Progenitor cell of endocrine pancreas (in vitro differentiated cells): ENCODE measurements at regions not wholly inside any gene's neighbourhood (a gene's known extent, or its start where the extent isn't known, plus 50 kb on each side); places are given as distances from the start of the nearest gene placed in this dataset.
A peak's percentile ranks its signal among the peaks of the same experiment; 100 is the strongest.

ENCODE experiments used
- DNase-seq: peaks from one replicate; pipeline ENCODE4 v3.0.0; 2021; ENCODE audit warnings: low spot score; ENCODE audit not compliant: unreplicated experiment
- H3K27ac Mint-ChIP-seq: 2 replicates; pipeline ENCODE4 v1.8.0; 2021; ENCODE audit warnings: mild to moderate bottlenecking, moderate library complexity, mixed read lengths
- H3K27me3 Mint-ChIP-seq: 2 replicates; pipeline ENCODE4 v1.8.0; 2021; ENCODE audit warnings: mixed read lengths
- H3K36me3 Mint-ChIP-seq: 2 replicates; pipeline ENCODE4 v1.8.0; 2022; ENCODE audit warnings: mixed read lengths; ENCODE audit not compliant: insufficient read depth
- H3K4me1 Mint-ChIP-seq: 2 replicates; pipeline ENCODE4 v1.8.0; 2021; ENCODE audit warnings: low read depth, mixed read lengths
- H3K4me3 Mint-ChIP-seq: 2 replicates; pipeline ENCODE4 v1.8.0; 2021; ENCODE audit warnings: low read depth, mild to moderate bottlenecking, moderate library complexity, mixed read lengths
- H3K9me3 Mint-ChIP-seq: 2 replicates; pipeline ENCODE4 v1.8.0; 2021; ENCODE audit warnings: low read depth, mixed read lengths
- TF ChIP-seq, protein P1 (sequence below): fragments of 200-600 bp; sonication (generic); IDR thresholded peaks from one replicate; pipeline ENCODE4 v1.5.0; 2021; ENCODE audit warnings: antibody characterized with exemption, mild to moderate bottlenecking; ENCODE audit not compliant: unreplicated experiment

DNA sequence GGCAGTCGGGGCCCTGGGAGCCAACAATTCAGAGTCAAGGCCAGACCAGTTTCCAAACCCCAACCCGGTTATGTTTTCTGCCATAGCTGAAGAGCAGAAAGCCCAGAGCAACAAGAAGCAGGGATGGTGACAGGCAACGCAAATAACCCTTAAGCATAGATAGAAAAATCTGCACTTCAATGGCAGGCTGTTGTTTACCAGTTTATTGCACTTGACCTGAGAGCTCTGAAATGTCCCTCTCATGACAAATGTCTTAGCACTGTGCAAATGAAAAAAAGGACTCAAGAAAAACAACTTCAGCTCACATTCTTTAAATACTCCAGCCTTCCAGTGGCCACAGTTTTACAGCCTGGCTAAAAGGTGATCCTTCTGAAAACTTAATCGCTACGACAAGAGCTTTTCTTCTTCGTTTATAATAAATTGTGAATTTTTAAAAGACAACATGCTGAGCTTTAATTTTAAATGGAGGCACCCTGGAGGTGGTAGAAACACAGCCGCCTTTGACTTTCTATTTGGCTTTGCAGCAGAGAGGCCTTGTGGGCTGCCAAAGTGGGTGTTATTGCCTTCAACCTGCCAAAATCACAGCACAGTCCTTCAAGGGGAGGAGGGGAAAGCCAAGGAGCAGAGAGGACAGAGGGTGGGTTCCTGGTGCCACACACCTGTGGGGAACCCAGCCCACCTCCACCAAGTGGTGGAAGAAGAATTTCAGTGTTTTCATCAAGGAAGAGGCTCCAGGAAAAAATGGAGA is 289.5 kb upstream of the CDYL start:
- H3K36me3 Mint-ChIP-seq, result peaks cover 9% of the 10 kb centered on the region
- no peak for DNase-seq
- peak overlapping the region; percentile 93 for H3K27ac Mint-ChIP-seq
- H3K4me1 Mint-ChIP-seq, result peaks cover 27% of the 10 kb centered on the region
- TF ChIP-seq, protein P1, sequence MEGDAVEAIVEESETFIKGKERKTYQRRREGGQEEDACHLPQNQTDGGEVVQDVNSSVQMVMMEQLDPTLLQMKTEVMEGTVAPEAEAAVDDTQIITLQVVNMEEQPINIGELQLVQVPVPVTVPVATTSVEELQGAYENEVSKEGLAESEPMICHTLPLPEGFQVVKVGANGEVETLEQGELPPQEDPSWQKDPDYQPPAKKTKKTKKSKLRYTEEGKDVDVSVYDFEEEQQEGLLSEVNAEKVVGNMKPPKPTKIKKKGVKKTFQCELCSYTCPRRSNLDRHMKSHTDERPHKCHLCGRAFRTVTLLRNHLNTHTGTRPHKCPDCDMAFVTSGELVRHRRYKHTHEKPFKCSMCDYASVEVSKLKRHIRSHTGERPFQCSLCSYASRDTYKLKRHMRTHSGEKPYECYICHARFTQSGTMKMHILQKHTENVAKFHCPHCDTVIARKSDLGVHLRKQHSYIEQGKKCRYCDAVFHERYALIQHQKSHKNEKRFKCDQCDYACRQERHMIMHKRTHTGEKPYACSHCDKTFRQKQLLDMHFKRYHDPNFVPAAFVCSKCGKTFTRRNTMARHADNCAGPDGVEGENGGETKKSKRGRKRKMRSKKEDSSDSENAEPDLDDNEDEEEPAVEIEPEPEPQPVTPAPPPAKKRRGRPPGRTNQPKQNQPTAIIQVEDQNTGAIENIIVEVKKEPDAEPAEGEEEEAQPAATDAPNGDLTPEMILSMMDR, result no peak
- peaks cover 22% of the 10 kb centered on the region for H3K9me3 Mint-ChIP-seq
- no peak overlapping the region for H3K4me3 Mint-ChIP-seq
- no peaks in the 10 kb centered on the region for H3K27me3 Mint-ChIP-seq

DNA sequence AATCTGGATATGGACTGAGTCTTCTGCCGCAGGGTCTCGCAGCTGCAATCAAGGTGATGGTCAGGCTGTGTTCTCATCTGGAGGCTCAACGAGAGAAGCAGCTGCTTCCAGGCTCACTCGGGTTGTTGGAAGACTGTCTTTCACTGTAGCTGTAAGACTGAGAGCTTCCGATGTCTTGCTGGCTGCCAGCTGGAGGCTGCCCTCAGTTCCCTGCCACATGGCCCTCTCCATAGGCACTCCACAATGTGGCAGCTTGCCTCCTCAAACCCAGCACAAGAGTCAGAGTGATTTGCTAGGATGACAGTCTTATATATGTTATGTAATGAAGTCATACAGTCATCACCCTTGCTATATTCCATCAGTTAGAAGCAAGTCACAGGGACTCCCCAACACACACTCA is 290.5 kb upstream of the CDYL start:
- H3K4me3 Mint-ChIP-seq, result no peak overlapping the region
- no peaks in the 10 kb centered on the region for H3K27me3 Mint-ChIP-seq
- no peak overlapping the region for H3K27ac Mint-ChIP-seq
- H3K9me3 Mint-ChIP-seq, result peaks cover 20% of the 10 kb centered on the region
- H3K4me1 Mint-ChIP-seq, result peaks cover 36% of the 10 kb centered on the region
- H3K36me3 Mint-ChIP-seq, result peaks cover 8% of the 10 kb centered on the region
- no peak for DNase-seq
- TF ChIP-seq, protein P1, result no peak

DNA sequence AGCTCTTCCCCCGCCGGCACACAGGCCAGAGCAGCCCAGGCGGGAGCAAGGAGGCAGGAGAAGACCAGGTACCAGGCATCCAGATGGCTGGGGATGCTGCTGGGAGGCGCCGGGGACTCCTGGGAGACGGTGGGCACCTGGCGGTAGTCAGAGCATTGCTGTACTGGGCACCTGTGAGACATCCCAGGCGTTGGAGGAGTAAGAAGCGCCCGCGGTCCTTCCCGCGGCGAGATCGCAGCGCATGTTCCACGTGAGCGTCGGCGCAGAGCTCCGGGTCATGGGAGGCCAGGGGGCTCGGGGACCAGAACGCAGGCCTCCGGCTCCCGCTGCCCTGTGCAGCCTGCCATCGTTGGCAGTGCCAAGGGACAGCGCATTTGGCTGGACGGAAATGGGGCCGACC is 293.7 kb upstream of the CDYL start:
- Mint-ChIP-seq H3K27me3 (peaks cover 10% of the 10 kb centered on the region), H3K36me3 (peaks cover 1% of the 10 kb centered on the region), H3K4me3 (no peak overlapping the region), H3K27ac (no peak overlapping the region), H3K4me1 (peaks cover 44% of the 10 kb centered on the region), H3K9me3 (peaks cover under 1% of the 10 kb centered on the region)
- TF ChIP-seq, protein P1, result no peak
- no peak for DNase-seq

DNA sequence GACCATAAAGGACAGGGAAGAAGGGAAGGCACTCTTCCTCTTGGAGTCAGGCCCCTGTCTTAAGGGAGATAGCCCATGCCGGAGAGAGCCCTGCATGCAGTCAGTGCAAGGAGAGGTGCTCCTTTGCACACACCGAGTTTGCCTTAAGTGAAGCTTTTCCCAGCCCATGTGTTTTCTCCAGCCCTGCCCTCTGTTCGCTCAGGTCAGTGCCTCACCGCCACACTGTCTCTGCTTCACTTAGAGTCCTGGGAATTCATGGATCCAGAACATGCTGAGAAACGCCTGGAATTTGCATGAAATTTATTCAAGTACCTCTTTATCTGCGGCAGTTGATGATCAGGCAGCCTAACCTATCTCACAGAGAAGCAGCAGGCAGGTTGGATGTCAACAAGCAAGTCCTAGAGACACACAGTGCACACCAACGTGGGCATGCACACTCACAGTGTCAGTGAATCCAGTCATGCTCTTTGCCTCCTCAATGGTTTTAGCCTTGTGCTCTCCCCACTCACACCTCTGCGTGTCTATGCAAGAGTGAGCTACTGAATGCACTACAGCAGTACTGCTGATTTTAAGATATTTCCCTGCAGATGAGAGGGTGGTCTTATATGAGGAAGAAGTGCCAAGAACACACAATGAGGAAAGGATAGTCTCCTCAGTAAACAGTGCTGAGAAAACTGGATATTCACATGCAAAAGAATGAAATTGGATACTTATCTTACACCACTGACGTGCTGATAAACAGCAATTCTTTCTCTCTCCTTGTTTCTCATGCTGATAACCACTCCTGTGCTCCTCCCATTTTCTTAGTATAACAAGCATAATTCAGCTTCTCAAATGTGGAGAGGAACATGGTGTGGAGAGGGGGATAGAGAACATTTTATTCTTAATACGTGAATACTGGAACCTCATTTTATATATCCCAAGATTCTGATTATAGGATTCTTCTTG is 295.1 kb upstream of the CDYL start:
- TF ChIP-seq, protein P1, result no peak
- Mint-ChIP-seq H3K27ac (no peak overlapping the region), H3K27me3 (peaks cover 18% of the 10 kb centered on the region)

DNA sequence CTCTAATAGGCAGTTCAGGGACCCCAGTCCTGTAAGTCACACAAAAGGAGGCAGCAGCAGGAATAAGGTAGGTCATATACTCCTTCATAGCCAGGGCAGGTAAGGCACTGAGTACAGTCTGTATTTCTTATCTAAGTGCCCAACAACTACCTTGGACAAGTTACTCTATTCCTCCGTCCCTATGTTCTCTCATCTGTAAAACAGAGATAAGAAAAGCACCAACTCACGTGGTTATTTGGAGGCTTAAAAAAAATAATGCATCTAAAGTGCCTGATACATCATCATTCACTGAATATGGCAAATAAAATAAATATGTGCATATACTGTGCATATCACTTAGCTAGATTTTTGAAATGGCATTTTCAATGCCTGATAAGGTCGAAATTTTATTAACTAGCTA is 298.1 kb upstream of the CDYL start:
- no peaks in the 10 kb centered on the region for H3K9me3 Mint-ChIP-seq
- H3K4me1 Mint-ChIP-seq, result peaks cover 31% of the 10 kb centered on the region
- H3K36me3 Mint-ChIP-seq, result no peaks in the 10 kb centered on the region
- H3K4me3 Mint-ChIP-seq, result no peak overlapping the region
- peaks cover 24% of the 10 kb centered on the region for H3K27me3 Mint-ChIP-seq
- TF ChIP-seq, protein P1, result no peak
- H3K27ac Mint-ChIP-seq, result no peak overlapping the region
- DNase-seq, result no peak

More for the DNA sequence above, 295.1 kb upstream of the CDYL start:
- DNase-seq, result no peak
- Mint-ChIP-seq H3K4me1 (peaks cover 33% of the 10 kb centered on the region), H3K36me3 (no peaks in the 10 kb centered on the region), H3K4me3 (no peak overlapping the region), H3K9me3 (no peaks in the 10 kb centered on the region)
